ENCODE measurements at regions not wholly inside any gene's neighbourhood (a gene's known extent, or its start where the extent isn't known, plus 50 kb on each side); places are given as distances from the start of the nearest gene placed in this dataset.
"Not testable (repeated sequence)": the region's sequence is repeated elsewhere in the genome, so short reads cannot be mapped to it uniquely, and the experiment has no call there.

- no peak for DNase-seq
These were observed 1186.8 kb downstream of the TECRL start for GRCh38 chr4:63222466-63222865.

GRCh38 chr4:63221477-63221876 lies 1187.8 kb downstream of the TECRL start:
- DNase-seq = no peak

GRCh38 chr4:63218856-63219255 lies 1190.4 kb downstream of the TECRL start:
- no peak for DNase-seq

- DNase-seq = no peak
These were observed 1195.2 kb downstream of the TECRL start for GRCh38 chr4:63214076-63214475.

- no peak for DNase-seq
These were observed 1197.3 kb downstream of the TECRL start for GRCh38 chr4:63211776-63212479.

- no peak for DNase-seq
These were observed 1197.9 kb downstream of the TECRL start for GRCh38 chr4:63211375-63211774.

- DNase-seq = not testable (repeated sequence)
These were observed 1216.2 kb downstream of the TECRL start for GRCh38 chr4:63193029-63193428.

GRCh38 chr4:63171341-63171740 lies 1237.9 kb downstream of the TECRL start:
- no peak for DNase-seq

GRCh38 chr4:63170923-63171322 lies 1238.3 kb downstream of the TECRL start:
- no peak for DNase-seq

GRCh38 chr4:63169836-63170235 lies 1239.4 kb downstream of the TECRL start:
- DNase-seq = no peak

- DNase-seq = no peak
These were observed 1253.7 kb downstream of the TECRL start for GRCh38 chr4:63155561-63155960.

GRCh38 chr4:63123441-63123840 lies 1285.8 kb downstream of the TECRL start:
- no peak for DNase-seq

- DNase-seq = no peak
These were observed 1286.3 kb downstream of the TECRL start for GRCh38 chr4:63122955-63123354.

- no peak for DNase-seq
These were observed 1302.7 kb downstream of the TECRL start for GRCh38 chr4:63106600-63106999.

GRCh38 chr4:63105839-63106238 lies 1303.4 kb downstream of the TECRL start:
- no peak for DNase-seq

GRCh38 chr4:63090641-63091040 lies 1318.6 kb downstream of the TECRL start:
- no peak for DNase-seq

GRCh38 chr4:63085091-63085490 lies 1324.2 kb downstream of the TECRL start:
- DNase-seq = no peak

GRCh38 chr4:63080934-63081333 lies 1328.3 kb downstream of the TECRL start:
- no peak for DNase-seq

GRCh38 chr4:63063760-63064159 lies 1345.5 kb downstream of the TECRL start:
- no peak for DNase-seq

GRCh38 chr4:63062891-63063290 lies 1346.4 kb downstream of the TECRL start:
- DNase-seq = not testable (repeated sequence)

GRCh38 chr4:63049726-63050125 lies 1359.5 kb downstream of the TECRL start:
- DNase-seq = no peak

GRCh38 chr4:63049278-63049677 lies 1360.0 kb downstream of the TECRL start:
- no peak for DNase-seq

GRCh38 chr4:63036159-63036866 lies 1372.9 kb downstream of the TECRL start:
- DNase-seq = no peak

- no peak for DNase-seq
These were observed 1379.9 kb downstream of the TECRL start for GRCh38 chr4:63029380-63029779.

GRCh38 chr4:63020661-63021060 lies 1388.6 kb downstream of the TECRL start:
- no peak for DNase-seq
